Astrocyte of the hippocampus (primary cell): ENCODE measurements at regions not wholly inside any gene's neighbourhood (a gene's known extent, or its start where the extent isn't known, plus 50 kb on each side); places are given as distances from the start of the nearest gene placed in this dataset.
"Not testable (repeated sequence)": the region's sequence is repeated elsewhere in the genome, so short reads cannot be mapped to it uniquely, and the experiment has no call there.

Experiments used
- DNase-seq: peaks from one replicate; pipeline ENCODE4 v3.0.0; 2011; ENCODE audit warnings: low read depth, low spot score

GRCh38 chrX:155819966-155820491, 61.1 kb upstream of the VAMP7 start:
- DNase-seq = peak; percentile 87

- DNase-seq = no peak
Measured at GRCh38 chrX:155819525-155819924, 61.6 kb upstream of the VAMP7 start.

GRCh38 chrX:155814391-155814790, 66.8 kb upstream of the VAMP7 start:
- DNase-seq = not testable (repeated sequence)

- no peak for DNase-seq
Measured at GRCh38 chrX:155779831-155780230, 101.3 kb upstream of the VAMP7 start.

- DNase-seq = no peak
Measured at GRCh38 chrX:155778844-155779553, 102.1 kb upstream of the VAMP7 start.

GRCh38 chrX:155774387-155774786, 106.8 kb upstream of the VAMP7 start:
- DNase-seq = no peak

DNA sequence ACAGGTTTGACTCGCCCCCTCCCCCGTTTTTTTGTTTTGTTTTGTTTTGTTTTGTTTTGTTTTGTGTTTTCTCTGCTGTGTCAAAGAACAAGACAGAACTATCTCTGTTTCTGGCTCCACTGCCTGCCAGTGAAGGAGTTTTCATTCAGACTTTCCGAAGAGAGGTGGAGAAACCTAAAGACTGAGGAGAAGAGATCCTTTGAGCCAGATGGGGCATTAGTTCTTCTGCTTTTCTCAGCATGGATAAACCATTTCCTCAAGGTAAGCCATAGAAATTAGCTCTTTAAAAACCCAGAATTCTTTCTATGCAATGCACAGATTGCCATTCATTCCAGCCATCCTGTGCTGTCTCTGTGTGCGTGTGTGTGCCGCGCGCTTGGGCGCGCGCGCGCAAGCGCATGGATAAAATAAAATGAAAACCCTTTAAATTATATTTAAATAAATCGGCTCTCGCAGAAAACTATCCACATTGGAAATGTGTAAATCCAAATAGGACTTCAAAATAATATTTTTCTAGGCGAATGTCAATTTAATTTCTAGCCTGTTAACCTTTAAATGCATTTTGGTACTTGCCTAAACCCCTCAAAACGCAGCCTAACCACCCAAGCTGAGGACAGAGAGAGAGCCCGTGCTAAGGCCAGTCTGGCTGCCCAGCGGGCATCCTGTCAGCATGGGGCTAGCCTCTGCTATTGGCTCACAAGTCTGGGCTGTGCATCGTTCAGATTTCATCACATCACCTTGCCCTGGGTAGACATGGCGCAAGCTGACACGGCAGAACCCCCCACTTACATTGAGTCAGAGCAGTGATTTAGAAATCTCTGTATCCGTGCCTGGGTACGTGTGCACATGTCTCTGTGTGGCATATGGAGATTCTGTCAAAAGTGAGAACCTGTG, 113.0 kb upstream of the VAMP7 start:
- DNase-seq = peak; percentile 26

DNA sequence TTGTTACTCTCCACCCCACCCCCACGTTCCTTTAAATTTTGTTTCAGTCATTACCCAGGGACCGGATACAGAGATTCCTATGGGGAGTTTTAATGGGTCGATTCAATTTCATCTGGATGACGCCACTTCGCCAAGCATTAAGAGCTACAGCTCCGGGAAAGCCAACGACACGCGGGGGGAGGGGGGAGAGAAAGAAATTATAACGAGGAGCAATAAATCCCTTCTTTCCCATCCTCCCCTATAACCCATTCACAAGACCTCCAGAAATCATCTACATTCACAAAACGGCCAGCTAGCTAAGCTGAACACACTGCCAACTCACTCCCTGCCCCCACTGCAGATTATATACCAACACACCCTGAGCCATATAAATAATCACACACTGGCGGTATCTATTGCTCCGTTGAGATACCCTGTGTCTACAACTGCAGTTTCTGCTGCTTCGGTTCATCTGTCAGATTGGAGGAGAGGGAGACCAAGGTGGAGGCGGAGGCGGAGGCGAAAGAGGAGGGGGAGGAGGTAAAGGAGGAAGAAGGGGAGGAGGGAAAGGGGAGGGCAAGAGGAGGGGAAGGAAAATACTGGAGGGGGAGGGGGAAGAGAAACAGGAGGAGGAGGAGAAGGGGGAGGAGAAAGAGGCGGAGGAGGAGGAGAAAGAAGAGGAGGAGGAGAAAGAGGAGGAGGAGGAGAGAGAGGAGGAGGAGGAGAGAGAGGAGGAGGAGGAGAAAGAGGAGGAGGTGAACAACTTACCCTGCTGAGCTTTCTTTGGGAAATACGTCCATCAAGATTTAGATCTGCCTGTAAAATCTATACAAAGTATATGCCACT, 113.9 kb upstream of the VAMP7 start:
- DNase-seq = peak; percentile 80

DNA sequence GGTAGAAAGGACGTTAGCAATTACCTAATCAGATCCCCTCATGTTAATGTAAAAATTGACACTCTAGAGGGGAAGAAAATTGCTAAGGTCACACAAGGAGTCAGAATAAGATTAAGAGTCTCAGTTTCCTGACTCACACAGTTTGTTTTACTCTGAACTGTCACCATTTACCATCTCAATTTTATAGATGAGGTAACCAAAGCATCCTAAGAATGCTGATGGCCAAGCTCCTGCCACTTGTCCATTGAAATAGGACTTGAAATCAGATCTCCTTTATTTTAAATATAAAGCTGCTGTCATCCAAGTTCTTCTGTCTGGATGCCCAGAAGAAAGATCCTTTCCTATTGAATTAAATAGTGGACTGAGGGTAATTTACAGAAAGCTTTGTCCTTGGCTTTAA, 114.8 kb upstream of the VAMP7 start:
- DNase-seq = peak; percentile 6

GRCh38 chrX:155761185-155761584, 120.0 kb upstream of the VAMP7 start:
- DNase-seq = no peak

- no peak for DNase-seq
Measured at GRCh38 chrX:155757046-155757759, 123.9 kb upstream of the VAMP7 start.

DNA sequence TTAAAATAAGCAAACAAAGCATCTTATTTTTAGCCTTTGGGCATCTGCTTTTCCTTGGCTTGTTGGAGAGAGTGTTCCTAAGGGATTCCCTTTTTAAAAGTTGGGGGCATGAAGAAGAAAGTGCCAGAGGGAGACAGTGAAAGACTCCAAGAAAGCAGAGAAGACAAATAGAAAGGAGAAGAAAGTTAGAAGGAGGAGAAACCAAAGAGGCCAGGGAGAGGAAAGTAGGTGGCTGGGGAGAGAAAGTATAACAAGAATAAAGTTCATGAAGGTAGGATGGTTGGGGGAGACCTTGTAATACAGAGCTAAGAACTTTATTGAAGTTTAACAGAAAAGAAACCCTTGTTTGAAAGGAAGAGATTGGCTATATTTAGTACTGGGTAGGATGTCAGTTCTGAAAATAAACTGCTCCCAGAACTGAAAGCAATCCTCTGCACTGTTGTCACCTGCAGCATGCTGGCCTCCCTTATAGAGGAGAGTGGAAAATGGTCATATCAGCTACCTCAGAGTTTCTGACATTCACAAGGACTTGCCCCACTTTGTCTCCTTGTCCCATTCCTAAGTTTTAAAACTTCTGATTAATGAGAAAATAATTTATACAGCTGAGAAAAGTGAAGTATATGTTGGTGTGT, 125.3 kb upstream of the VAMP7 start:
- DNase-seq = no peak

DNA sequence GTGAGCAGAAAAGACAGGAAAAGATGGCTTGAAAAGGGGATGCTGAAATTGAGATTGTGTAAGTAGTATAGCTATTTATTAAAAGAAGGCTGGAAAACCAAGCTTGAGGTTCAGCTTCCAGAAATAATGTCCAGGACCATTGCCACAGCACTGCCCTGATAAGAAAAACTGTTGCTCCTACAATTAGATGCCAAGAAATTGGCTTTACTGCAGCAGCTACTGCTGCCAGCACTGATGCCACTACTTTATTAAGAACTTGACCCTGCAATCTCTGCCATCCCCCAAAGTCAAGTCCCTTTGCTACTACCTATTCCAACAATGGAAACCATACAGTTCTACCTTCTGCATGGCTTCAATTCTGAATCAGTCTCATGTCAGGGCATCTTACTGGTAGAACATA, 130.0 kb upstream of the VAMP7 start:
- DNase-seq = no peak

GRCh38 chrX:155747520-155747919, 133.6 kb upstream of the VAMP7 start:
- DNase-seq = no peak

GRCh38 chrX:155745792-155746191, 133.0 kb upstream of the TMLHE start:
- DNase-seq = peak; percentile 41

- DNase-seq = no peak
Measured at GRCh38 chrX:155744534-155744933, 131.8 kb upstream of the TMLHE start.

GRCh38 chrX:155728335-155728734, 115.6 kb upstream of the TMLHE start:
- DNase-seq = not testable (repeated sequence)

DNA sequence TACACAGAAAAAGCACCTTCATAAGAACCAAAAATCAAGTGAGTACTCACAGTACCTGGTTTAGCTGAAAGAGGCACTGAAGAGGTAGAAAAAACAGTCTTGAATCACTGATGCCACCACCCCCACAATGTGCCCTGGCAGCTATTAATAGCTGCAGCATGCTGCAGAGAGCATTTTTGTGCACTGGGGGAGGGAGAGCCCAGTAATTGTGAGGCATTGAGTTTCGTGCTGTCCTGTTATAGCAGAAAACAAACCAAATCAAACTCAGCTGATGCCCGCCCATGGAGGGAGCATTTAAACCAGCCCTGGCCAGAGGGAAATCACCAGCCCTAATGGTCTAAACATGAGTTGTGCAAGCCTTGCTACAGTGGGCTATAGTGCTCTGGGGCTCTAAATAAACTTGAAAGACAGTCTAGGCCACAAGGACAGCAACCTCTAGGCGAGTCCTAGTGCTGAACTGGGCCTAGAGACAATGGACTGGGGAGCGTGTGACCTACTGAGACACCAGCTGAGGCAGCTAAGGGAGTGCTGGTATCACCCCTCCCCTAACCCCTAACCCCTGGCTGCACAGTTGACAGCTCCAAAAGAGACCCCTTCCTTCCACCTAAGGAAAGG, 106.3 kb upstream of the TMLHE start:
- DNase-seq = peak; percentile 14

- no peak for DNase-seq
Measured at GRCh38 chrX:155715141-155715540, 102.4 kb upstream of the TMLHE start.

GRCh38 chrX:155695419-155695818, 82.7 kb upstream of the TMLHE start:
- DNase-seq = no peak
